HG03575 (cell line): ENCODE measurements at regions not wholly inside any gene's neighbourhood (a gene's known extent, or its start where the extent isn't known, plus 50 kb on each side); places are given as distances from the start of the nearest gene placed in this dataset.

Experiments
- ATAC-seq: cut with Tn5 transposase; IDR thresholded peaks from one replicate; pipeline ENCODE4 v1.9.1; 2021; ENCODE audit not compliant: unreplicated experiment, insufficient number of reproducible peaks, low FRiP score; ENCODE audit errors: extremely low read depth

GRCh38 chr22:48658246-48658645, 1169.4 kb downstream of the BRD1 start:
- no peak for ATAC-seq

- ATAC-seq, result no peak
Observed at GRCh38 chr22:48654492-48654891, 1173.2 kb downstream of the BRD1 start.

DNA sequence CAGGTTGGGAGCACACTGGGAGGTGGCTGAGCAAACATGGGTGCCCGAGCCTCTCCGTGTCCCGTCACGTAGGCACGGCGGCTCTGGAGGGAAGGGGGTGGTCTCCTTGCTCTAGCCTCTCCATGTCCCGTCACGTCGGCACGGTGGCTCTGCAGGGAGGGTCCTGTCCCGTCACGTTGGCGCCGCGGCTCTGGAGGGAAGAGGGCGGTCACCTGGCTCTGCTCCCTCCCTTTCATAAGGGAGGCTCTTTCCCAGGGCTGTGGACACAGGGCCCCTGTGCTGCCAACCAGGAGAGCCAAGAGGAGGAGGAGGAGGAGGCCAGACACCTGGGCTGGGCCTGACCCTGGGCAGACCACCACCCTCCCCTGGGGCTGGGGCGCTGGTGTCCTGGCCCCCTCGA, 1173.7 kb downstream of the BRD1 start:
- ATAC-seq, result no peak

GRCh38 chr22:48653306-48653705, 1174.4 kb downstream of the BRD1 start:
- ATAC-seq, result no peak

DNA sequence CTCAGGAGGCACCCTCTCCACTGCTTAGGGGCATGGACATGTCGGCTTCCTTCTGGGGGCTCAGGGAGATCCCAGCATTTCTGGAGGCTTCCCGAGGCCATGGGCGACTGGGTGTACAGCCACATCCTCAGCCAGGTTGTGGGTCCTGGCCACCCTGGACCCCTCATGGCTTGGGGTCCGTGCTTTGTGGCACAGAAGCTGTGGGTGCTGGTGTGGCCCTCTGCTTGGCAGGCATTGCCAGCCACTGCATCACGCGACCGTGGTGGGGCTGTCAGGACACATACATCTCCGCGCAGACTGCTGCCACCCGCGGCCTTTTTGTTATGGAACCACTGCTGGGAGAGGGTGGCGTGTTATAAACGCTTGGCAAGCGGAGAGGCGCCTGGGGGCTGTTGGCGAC, 1174.9 kb downstream of the BRD1 start:
- no peak for ATAC-seq

- no peak for ATAC-seq
Observed at GRCh38 chr22:48651981-48652538, 1175.6 kb downstream of the BRD1 start.

DNA sequence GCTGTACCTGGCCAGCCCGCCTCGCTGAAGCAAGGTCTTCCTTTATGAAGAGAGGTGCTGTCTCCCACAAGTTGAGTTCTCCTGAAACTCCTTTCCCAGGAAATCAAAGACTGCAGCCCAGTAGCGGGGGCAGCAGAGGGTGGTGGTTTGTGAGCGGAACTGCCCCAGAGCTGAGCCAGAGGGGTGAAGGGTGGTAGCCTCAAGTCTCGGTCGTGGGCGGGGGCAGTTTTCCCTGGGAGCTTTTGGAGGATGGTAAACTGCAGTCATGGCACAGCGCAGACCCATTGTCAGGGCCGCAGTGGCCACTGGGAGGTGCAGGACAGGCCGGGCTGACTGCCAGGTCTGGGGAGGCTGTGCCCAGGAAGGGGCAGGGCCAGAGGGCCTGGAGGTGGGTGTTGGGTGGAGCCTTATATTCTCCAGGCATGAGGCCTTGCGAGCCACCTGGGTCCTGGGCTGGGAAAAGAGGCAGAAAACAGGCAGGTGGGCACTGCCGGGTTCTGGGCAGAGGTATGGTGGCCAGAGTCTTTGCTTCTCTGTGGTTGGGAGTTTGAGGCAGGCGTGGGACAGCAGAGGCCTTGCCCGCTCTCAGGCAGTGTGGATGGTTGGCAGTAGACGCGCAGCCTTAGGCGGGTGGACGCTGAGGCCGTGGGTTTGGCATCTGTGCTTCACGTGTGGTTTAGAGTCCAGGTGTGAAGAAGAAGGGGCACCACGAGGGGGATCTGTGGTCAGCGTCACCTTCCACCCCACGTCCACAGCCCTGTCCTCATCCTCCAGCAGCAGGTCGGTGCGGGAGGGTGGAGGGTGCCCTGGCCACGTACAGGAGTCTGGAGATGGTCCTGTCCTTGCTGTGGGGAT, 1176.4 kb downstream of the BRD1 start:
- ATAC-seq, result no peak

GRCh38 chr22:48650323-48651035, 1177.2 kb downstream of the BRD1 start:
- ATAC-seq, result no peak

DNA sequence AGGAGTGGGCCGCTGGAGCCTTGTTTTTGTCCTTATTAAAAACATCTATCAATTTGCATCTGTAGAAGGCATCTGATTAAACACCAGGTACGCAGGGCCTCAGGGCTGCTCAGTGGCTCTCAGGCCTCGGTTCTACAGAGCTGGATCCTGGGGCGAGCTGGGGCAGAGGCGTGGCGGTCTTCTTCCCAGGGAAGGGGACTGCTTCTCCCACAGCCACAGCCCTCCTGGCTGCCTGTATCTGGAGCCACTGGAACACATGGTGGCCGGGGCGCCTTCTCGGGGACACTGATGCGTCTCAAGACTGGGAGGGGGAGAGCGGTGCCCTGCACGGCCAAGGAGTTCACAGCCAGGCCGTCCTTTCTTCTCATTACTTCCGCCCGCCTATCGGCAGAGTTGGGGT, 1178.2 kb downstream of the BRD1 start:
- ATAC-seq, result no peak

- ATAC-seq, result no peak
Observed at GRCh38 chr22:48649031-48649430, 1178.6 kb downstream of the BRD1 start.

GRCh38 chr22:48647606-48648515, 1179.8 kb downstream of the BRD1 start:
- ATAC-seq, result no peak

DNA sequence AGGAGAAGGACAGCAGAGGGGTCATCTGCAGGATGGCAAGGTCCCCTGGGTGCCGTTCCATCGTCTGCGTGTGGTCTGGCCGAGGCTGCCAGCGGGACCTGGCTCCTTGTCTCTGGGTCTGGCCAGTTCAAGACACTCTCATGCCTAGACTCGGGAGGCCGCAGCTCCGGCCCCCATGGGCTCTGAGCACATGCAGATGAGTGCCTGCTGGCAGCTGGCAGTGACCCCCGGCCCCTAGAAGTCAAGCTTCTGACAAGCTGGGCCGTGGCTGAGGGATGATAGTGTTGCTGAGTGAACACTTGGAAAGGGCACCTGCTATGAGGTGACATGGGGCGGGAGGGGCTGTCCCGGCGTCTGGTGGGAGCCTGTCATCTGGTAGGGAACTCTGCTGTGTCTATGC, 1180.6 kb downstream of the BRD1 start:
- no peak for ATAC-seq

DNA sequence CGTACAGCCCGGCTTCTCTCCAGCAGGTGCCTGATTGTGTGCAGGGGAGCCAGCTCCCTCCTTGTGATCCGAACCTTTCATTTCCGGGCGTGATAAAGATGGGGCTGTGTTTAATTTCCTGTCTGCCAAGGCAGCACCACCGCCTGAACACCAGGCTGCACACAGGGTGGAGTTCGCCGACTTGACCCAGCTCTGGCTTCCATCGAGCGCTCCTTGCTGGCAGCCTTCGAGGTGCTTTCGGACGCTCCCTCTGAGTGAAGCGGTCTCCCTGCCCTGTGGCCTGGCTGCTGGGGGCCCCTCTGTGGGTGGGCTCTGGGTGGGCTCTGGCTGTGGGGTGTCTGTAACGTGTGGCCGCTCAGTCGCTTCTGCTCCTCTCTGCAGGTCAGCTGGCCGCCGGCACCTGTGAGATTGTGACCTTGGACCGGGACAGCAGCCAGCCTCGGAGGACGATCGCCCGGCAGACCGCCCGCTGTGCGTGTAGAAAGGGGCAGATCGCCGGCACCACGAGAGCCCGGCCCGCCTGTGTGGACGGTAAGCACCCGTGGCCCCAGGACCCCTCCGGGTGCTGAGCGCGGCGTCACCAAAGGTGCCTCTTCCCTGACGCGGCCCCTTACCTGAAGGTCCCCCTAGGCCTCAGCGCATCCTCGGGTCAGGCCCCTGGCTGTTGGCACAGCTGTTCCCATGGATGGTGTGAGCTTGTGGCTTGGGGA, 1181.3 kb downstream of the BRD1 start:
- ATAC-seq, result no peak

- ATAC-seq, result no peak
Observed at GRCh38 chr22:48645766-48646165, 1181.9 kb downstream of the BRD1 start.

- no peak for ATAC-seq
Observed at GRCh38 chr22:48644997-48645396, 1182.7 kb downstream of the BRD1 start.

GRCh38 chr22:48644108-48644507, 1183.6 kb downstream of the BRD1 start:
- no peak for ATAC-seq

- no peak for ATAC-seq
Observed at GRCh38 chr22:48643066-48643731, 1184.5 kb downstream of the BRD1 start.

DNA sequence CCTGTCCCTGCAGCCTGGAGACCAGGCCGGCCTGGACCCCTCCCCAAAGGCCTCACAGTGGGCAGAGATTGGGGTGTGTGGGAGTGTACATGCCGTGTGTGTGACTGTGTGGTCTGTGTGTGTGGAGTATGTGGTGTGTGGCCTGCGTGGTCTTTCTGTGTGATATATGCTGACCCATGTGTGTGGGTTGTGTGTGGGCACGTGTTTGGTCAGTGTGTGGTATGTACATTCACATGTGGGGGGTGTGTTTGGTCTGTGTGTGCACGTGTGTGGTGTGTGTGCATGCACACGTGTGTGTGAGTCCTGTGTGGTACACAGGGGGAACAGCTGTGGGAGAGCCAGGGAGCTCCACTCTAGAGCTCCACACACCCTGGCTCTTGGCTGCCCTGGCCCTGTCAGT, 1185.1 kb downstream of the BRD1 start:
- ATAC-seq, result no peak
